HG02981 (cell line): ENCODE measurements at regions not wholly inside any gene's neighbourhood (a gene's known extent, or its start where the extent isn't known, plus 50 kb on each side); places are given as distances from the start of the nearest gene placed in this dataset.

ENCODE experiments used
- ATAC-seq: cut with Tn5 transposase; IDR thresholded peaks from one replicate; pipeline ENCODE4 v1.9.1; 2021; ENCODE audit warnings: mild to moderate bottlenecking, moderate library complexity; ENCODE audit not compliant: unreplicated experiment

DNA sequence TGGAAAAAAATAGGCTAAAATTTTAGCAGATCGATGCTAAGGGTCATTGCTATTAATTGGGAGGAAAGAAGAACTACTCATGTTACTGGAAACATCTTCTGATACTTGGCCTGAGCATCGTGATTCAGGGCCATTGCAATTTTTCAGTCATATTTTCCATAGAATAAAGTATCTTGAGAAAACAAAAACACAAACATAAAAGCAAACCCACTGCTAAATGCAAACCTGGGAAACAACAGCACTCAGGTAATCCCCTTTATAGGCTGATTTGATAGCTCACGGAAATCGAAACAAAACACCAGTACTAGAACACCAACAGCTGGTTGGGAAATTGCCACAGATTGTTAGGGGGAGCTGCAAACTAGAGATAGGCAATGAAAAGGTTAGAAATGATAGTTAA, 172.9 kb upstream of the ESRRG start:
- no peak for ATAC-seq

DNA sequence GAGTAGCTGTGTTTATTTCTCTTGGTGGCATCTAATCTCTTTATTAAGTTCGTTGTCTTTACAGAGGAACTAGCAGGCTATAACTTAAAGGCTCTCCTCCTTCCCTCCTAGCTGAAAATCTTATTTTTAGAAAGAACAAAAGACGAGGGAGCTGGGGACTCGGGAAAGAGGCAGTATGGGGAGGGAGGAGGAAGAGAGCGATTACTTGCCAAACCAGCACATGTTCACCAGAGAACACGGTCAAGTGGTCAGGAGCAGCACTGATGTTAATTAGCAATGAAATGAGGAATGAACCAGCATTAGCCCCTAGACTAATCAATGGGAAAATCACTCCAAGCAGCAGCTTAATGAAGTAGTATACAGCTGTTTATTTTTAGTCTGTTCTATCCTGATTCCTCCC, 171.3 kb upstream of the ESRRG start:
- no peak for ATAC-seq

GRCh38 chr1:216892581-216893160, 169.4 kb upstream of the ESRRG start:
- no peak for ATAC-seq

DNA sequence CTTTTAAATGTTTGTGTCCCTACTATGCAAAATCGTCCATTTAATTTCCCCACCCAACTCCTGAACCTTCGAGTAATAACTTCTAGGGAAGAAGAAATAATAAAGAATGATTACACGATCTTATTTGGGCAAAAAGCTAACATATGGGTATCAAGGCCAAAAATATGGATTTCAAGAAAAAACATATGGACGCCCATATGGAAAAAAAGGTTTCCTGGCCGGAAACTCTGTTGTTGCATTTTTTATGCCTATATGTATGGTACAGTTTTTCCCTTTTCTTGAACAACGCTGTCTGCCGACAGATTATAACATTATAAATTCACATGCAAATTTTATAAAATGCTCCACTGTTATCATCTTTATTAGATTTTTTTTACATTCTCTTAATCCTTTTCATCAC, 167.6 kb upstream of the ESRRG start:
- no peak for ATAC-seq

- ATAC-seq = no peak
Observed at GRCh38 chr1:216888731-216889130, 165.5 kb upstream of the ESRRG start.

DNA sequence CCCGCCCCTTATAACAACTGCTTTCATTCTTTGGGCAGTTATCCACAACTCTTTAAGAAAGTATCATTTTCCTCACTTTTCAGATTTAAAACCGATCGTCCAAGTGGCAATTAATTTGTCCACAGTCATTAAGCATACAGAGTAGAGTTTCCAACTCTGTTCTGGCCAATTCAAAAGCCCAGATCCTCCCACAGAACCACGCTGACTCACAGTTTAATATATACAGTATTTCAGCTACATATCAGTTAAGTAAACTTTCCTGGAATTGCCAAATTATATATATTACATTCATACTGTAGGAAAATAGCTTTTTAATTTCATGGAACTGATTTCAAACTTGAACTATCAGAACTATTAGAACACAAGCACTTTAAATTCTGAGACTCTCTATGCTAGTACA, 163.8 kb upstream of the ESRRG start:
- no peak for ATAC-seq

DNA sequence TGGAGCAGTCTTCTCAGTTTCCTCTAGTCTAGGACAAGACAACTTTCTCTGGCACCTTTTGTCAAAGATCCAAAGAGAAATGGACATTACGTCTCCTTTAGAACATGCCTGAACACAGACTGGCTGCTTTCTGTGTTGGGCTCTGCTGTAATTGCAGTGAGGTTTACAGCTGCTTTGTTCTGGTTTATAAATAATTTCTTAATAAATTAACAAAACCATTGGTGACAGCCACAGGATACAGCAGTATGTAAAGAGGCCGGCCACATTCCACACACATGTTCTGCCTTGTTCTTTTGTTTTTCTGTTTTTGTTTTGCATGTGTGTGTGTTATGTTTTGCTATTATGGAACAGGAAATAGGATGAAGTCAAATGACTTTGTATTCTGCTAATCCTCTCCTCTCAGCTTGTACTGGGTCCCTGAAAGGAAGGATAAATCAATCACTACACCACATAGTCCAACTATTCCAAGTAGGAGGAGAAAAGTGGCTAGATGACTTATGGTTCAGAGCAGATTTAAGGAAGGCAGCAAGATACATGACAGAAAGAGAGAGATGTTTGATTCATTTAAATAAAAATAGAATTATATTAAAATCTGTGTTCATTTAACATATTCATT, 161.5 kb upstream of the ESRRG start:
- no peak for ATAC-seq

- ATAC-seq = no peak
Observed at GRCh38 chr1:216883518-216883917, 160.3 kb upstream of the ESRRG start.

DNA sequence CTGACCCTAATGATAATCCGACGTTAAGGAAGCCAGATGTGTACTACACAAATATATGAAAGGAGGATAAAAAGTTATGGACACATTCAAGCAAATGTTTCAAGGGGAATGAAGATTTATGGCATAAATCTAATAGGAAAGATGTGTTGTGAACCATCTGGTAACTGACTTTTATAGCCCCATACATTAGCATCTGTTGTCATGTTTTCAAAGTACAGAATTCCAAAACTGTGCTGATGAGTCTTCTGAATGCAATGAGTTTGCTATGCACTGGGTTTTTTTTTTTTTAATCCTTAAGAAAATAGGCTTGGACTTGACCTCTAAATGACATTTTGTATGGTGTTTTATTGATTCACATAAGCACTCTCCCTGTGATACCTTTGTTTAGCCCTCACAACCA, 158.5 kb upstream of the ESRRG start:
- no peak for ATAC-seq

- ATAC-seq = no peak
Observed at GRCh38 chr1:216866714-216867113, 143.5 kb upstream of the ESRRG start.

- ATAC-seq = no peak
Observed at GRCh38 chr1:216855810-216856209, 132.6 kb upstream of the ESRRG start.

DNA sequence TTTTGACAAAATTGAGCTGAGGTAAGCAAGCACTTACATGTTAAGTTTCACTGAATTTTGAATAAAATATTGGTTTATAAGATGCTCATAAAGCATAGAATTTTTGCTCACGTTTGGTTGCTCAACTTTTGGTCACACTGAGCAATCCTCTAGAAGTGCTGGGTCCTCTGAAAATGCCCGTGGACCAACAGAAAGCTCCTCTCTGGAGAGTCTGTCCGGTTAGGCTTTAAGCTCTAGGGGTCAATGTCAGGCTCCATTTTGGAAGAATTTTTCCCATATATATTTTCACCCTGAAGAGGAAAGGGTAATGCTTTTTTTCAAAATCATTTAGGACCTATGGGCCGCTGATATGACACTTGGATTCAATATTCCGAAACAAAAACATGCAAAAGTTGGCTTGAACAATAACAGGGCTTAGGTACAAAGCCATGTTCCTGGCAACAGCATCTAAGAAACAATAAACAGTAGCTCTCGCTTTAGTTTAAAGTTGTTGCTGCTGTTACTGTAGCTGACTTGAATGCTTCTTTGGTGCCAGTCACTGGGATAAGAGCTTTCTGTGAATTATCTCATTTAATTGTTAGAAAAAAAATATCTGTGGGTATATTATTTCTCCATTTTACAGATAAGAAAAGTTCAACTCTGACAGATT, 131.7 kb upstream of the ESRRG start:
- no peak for ATAC-seq

DNA sequence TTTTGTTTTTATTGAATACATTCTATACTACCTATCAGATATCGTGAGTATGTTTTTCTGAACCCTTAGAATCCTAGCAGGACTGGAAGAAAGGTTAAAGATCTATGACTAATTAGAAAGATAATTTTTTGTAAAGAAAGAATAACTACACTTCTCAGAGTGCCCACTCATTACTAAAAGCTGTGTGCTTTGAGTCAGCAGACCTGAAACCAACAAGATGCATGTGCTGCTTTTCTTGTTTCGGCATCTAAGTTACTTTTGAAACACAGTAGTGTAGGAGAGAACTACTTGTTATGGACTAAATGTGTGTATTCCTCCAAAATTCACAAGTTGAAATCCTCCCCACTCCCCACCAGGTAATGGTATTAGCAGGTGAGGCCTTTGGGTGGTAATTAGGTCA, 127.8 kb upstream of the ESRRG start:
- no peak for ATAC-seq

DNA sequence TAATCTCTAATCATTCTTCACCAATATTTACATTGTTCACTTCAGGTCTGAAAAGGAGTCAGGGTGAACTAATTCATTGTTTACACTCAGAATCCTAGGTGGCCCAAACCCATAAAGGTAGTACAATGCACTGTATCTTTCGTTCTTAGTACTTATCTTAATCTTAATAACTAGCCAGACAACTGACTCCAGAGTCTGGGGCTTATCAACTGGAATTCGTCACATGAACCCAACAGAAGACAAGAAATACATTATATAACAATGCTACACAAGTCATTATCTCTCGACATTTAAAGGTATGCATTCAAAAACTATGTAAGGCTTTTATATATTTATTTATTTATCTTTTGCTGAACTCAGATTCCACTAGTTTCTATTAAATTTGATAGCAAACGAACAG, 125.9 kb upstream of the ESRRG start:
- no peak for ATAC-seq

- ATAC-seq = no peak
Observed at GRCh38 chr1:216847397-216848036, 124.3 kb upstream of the ESRRG start.

DNA sequence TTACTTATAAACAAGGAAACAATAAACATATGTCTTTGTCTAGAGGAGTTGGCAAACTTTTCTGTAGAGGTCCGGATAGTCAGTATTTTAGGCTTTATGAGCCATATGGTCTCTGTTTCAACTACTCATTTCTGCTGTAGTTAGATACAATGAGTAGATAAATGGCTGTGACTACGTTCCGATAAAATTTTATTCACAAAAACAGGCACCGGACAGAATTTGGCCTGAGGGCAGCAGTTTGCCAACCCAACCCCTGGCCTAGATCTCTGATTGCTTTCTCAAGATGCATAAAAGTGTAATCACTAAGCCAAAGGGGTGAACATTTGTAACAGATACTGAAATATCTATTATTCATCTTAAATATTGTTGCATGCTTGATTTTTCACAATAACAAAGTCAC, 123.1 kb upstream of the ESRRG start:
- ATAC-seq = no peak

GRCh38 chr1:216843409-216843808, 120.2 kb upstream of the ESRRG start:
- no peak for ATAC-seq

DNA sequence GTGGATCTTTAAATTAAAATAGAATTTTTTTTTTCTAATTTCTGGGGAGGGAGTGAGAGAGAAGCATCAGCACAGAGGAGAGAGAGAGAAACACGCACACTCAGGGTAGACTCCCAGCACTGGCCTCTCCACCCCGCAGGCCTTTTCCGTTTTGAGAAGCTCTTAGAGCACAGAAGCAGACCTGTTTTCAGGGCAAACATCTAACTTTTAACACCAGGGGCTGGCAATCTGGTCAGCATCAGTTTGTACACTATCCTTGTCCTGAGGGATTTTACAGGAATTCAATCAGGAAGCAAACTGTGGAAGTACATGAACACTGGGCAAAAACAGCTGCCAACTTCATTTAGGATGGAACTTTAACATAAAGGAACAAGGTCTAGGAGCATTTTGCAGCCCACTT, 117.9 kb upstream of the ESRRG start:
- ATAC-seq = no peak

DNA sequence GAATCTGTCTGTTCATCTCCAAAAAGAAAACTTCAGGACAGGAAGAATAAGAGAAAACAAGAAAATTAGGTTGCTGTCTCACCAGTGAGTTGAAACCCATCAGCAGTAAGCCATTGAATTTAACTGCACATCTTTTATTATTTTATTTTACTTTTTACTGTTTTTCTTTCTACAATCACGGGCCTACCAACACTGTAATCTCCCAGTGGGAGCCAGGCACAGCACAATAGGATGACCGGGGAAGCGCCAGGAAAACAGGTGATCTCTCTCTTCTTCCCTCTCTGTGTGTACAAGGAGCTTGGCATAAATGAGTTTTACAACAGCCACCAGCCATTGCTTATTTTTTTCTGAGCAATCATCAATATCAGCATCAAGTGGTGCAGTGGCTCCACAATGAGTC, 113.1 kb upstream of the ESRRG start:
- ATAC-seq = no peak

- ATAC-seq = no peak
Observed at GRCh38 chr1:216833509-216833908, 110.3 kb upstream of the ESRRG start.

DNA sequence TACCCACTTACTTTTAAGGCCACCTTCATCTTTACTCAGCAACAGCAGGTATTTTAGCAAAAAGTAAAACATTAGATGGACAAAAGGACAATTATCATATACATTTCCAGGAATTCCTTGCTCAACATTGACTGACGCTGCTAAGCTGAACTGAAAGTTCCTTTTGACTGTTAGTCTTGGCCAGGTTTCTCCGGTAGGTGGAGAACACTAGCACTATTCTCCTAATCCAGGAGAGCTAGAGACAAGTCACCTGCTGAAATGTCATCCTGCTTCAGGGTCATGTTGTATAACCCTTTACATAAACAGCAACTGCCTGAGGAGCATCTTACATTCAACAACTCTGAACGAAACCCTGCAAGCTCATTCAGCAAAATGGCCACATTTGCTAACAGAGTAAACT, 109.0 kb upstream of the ESRRG start:
- no peak for ATAC-seq
